Ectodermal cell (in vitro differentiated cells): ENCODE measurements at regions not wholly inside any gene's neighbourhood (a gene's known extent, or its start where the extent isn't known, plus 50 kb on each side); places are given as distances from the start of the nearest gene placed in this dataset.
"Not testable (repeated sequence)": the region's sequence is repeated elsewhere in the genome, so short reads cannot be mapped to it uniquely, and the experiment has no call there.

Experiments
- H3K27ac ChIP-seq: 2 replicates; pipeline ENCODE4 v1.7.0; 2013; ENCODE audit warnings: mild to moderate bottlenecking, low read depth, low read length; ENCODE audit not compliant: insufficient read depth, poor library complexity, severe bottlenecking
- H3K27me3 ChIP-seq: 2 replicates; pipeline ENCODE4 v1.7.0; 2013; ENCODE audit warnings: mild to moderate bottlenecking, low read length; ENCODE audit not compliant: insufficient read depth, control insufficient read depth, poor library complexity, severe bottlenecking
- H3K36me3 ChIP-seq: one replicate; pipeline ENCODE4 v1.7.0; 2013; ENCODE audit warnings: low read length; ENCODE audit not compliant: control insufficient read depth, insufficient read depth
- H3K4me1 ChIP-seq: one replicate; pipeline ENCODE4 v1.7.0; 2013; ENCODE audit warnings: low read length; ENCODE audit not compliant: control insufficient read depth, insufficient read depth
- H3K4me3 ChIP-seq: 2 replicates; pipeline ENCODE4 v1.7.0; 2013; ENCODE audit warnings: low read depth, low read length, control low read depth; ENCODE audit not compliant: insufficient read depth
- H3K9me3 ChIP-seq: 2 replicates; pipeline ENCODE4 v1.7.0; 2013; ENCODE audit warnings: mild to moderate bottlenecking, low read length, moderate library complexity; ENCODE audit not compliant: control insufficient read depth
- WGBS, 2 experiments: methylation state at CpG; one replicate each; pipeline ENCODE4 v1.1.7; 2013; ENCODE audit warnings: missing lambda C conversion rate in 2 of 2; 5-methylcytosine and 5-hydroxymethylcytosine counted together

DNA sequence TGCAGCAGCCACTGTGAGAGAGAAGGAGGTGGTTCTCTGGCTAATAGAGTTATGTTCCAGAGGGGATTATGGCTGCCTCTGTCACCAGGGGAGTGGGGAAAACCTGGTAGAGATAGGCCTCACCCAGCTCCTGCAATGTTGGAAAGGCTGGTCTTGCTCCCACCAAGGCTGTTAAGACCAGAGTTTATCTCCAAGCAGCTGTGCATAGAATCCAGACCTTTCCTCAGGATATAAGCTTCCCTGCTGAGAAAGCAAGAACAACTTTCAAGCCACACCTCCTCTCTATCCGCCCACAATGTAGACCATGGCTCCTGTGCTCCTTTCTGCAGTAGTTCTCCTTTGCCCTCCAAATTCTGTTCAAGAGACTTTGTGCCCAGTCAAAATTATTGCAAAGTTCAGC, 1375.4 kb downstream of the REEP3 start:
- H3K27ac ChIP-seq: no peak overlapping the region
- H3K4me3 ChIP-seq: no peak overlapping the region
- no peaks in the 10 kb centered on the region for H3K4me1 ChIP-seq
- H3K9me3 ChIP-seq: no peaks in the 10 kb centered on the region
- H3K36me3 ChIP-seq: no peaks in the 10 kb centered on the region
- H3K27me3 ChIP-seq: no peaks in the 10 kb centered on the region
- 82 to 96% methylated on average over 1 of the region's 1 CpG for WGBS, 2 experiments

- H3K4me1 ChIP-seq, H3K27ac ChIP-seq, H3K36me3 ChIP-seq, H3K4me3 ChIP-seq, H3K9me3 ChIP-seq, H3K27me3 ChIP-seq: not testable (repeated sequence)
- 86 to 94% methylated on average over 2 of the region's 2 CpGs for WGBS, 2 experiments
Observed at GRCh38 chr10:64906311-64906710, 1385.1 kb downstream of the REEP3 start.

DNA sequence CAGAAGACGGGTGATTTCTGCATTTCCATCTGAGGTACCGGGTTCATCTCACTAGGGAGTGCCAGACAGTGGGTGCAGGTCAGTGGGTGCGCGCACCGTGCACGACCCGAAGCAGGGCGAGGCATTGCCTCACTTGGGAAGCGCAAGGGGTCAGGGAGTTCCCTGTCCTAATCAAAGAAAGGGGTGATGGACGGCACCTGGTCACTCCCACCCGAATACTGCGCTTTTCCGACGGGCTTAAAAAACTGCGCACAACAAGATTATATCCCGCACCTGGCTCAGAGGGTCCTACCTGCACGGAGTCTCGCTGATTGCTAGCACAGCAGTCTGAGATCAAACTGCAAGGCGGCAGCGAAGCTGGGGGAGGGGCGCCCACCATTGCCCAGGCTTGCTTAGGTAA, 1403.1 kb downstream of the REEP3 start:
- H3K9me3 ChIP-seq, H3K4me1 ChIP-seq, H3K27me3 ChIP-seq, H3K4me3 ChIP-seq, H3K36me3 ChIP-seq, H3K27ac ChIP-seq: not testable (repeated sequence)
- 81 to 86% methylated on average over 21 of the region's 21 CpGs for whole genome bisulfite sequencing, 2 experiments

GRCh38 chr10:64952042-64952441, 1430.8 kb downstream of the REEP3 start:
- no peaks in the 10 kb centered on the region for H3K4me1 ChIP-seq
- no peaks in the 10 kb centered on the region for H3K9me3 ChIP-seq
- H3K36me3 ChIP-seq: no peaks in the 10 kb centered on the region
- WGBS, 2 experiments: 97% methylated on average over 2 of the region's 2 CpGs; no CpG with 5 or more reads in 1 of the 2 experiments
- H3K4me3 ChIP-seq: no peak overlapping the region
- H3K27me3 ChIP-seq: no peaks in the 10 kb centered on the region
- no peak overlapping the region for H3K27ac ChIP-seq

DNA sequence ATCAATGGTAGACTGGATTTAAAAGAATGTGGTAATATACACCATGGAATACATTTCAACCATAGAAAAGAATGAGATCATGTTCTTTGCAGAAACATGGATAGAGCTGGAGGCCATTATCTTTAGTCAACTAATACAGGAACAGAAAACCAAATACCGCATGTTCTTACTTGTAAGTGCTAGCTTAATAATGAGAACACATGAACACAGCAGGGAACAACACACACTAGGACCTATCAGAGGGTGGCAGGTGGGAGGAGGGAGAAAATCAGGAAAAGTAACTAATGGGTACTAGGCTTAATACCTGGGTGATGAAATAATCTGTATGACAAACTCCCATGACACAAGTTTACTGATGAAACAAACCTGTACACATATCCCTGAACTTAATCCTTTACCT, 1435.2 kb downstream of the REEP3 start:
- Histone ChIP-seq H3K4me1 (no peaks in the 10 kb centered on the region), H3K27me3 (no peaks in the 10 kb centered on the region), H3K27ac (no peak overlapping the region), H3K4me3 (no peak overlapping the region), H3K9me3 (no peaks in the 10 kb centered on the region), H3K36me3 (no peaks in the 10 kb centered on the region)
- 100% methylated on average over 1 of the region's 1 CpG; no CpG with 5 or more reads in 1 of the 2 experiments for WGBS, 2 experiments

- Histone ChIP-seq H3K27ac (no peak overlapping the region), H3K27me3 (no peaks in the 10 kb centered on the region), H3K4me1 (no peaks in the 10 kb centered on the region), H3K36me3 (no peaks in the 10 kb centered on the region), H3K4me3 (no peak overlapping the region), H3K9me3 (no peaks in the 10 kb centered on the region)
- 95 to 96% methylated on average over 1 of the region's 1 CpG for WGBS, 2 experiments
Observed at GRCh38 chr10:64959116-64959515, 1437.9 kb downstream of the REEP3 start.

DNA sequence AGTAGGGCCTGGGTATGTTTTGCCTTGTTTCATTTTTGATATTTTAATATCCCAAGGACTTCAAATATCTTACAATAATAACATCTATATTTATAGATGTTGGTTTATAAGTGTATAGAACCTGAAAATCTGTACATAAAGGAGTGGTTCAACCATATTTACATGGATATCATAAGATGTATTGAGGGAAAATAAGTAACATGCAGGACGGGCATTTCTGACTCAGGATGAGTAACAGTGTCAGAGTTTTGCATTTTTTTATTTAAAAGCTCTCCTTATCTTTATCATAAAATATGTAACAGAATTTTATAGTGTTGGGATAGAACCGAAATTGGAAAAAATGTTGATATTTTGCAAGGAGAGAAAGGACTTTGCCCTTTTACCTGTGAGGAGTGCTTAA, 1438.7 kb downstream of the REEP3 start:
- no peaks in the 10 kb centered on the region for H3K9me3 ChIP-seq
- H3K27ac ChIP-seq: no peak overlapping the region
- no peaks in the 10 kb centered on the region for H3K36me3 ChIP-seq
- H3K27me3 ChIP-seq: no peaks in the 10 kb centered on the region
- no peak overlapping the region for H3K4me3 ChIP-seq
- H3K4me1 ChIP-seq: no peaks in the 10 kb centered on the region
- 92% methylated on average over 2 of the region's 2 CpGs; no CpG with 5 or more reads in 1 of the 2 experiments for WGBS, 2 experiments

- 77 to 94% methylated on average over 1 to 2 of the region's 2 CpGs for WGBS, 2 experiments
- Histone ChIP-seq H3K4me3 (no peak overlapping the region), H3K36me3 (no peaks in the 10 kb centered on the region), H3K27ac (no peak overlapping the region), H3K27me3 (no peaks in the 10 kb centered on the region), H3K4me1 (no peaks in the 10 kb centered on the region), H3K9me3 (no peaks in the 10 kb centered on the region)
Observed at GRCh38 chr10:64973391-64973790, 1452.2 kb downstream of the REEP3 start.

GRCh38 chr10:64976150-64976549, 1454.9 kb downstream of the REEP3 start:
- Histone ChIP-seq H3K27me3 (no peaks in the 10 kb centered on the region), H3K27ac (no peak overlapping the region), H3K9me3 (no peaks in the 10 kb centered on the region), H3K4me3 (no peak overlapping the region), H3K4me1 (no peaks in the 10 kb centered on the region), H3K36me3 (no peaks in the 10 kb centered on the region)
- WGBS, 2 experiments: 85 to 92% methylated on average over 2 of the region's 2 CpGs

- H3K9me3 ChIP-seq: no peaks in the 10 kb centered on the region
- no peak overlapping the region for H3K4me3 ChIP-seq
Observed at GRCh38 chr10:64977915-64978314, 1456.7 kb downstream of the REEP3 start.

DNA sequence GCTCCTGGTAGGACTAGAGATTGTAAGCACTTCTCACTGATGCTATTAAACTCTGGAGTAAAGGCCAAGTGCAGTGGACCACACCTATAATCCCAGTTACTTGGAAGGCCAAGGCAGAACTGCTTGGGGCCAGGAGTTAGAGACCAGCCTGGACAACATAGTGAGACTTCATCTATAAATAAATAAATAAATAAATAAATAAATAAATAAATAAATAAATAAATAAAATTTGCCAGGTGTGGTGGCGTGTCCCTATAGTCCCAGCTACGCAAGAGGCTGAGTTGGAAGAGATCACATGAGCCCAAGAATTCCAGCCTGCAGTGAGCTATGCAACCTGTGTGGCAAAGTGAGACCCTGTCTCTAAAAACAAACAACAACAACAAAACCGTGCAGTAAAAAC, 1475.7 kb downstream of the REEP3 start:
- Histone ChIP-seq H3K4me3 (no peak overlapping the region), H3K9me3 (no peaks in the 10 kb centered on the region), H3K36me3 (no peaks in the 10 kb centered on the region), H3K4me1 (no peaks in the 10 kb centered on the region), H3K27me3 (no peaks in the 10 kb centered on the region), H3K27ac (no peak overlapping the region)
- WGBS, 2 experiments: 83 to 95% methylated on average over 2 to 3 of the region's 3 CpGs

More at GRCh38 chr10:64977915-64978314, 1456.7 kb downstream of the REEP3 start:
- Histone ChIP-seq H3K36me3 (no peaks in the 10 kb centered on the region), H3K27me3 (no peaks in the 10 kb centered on the region), H3K4me1 (no peaks in the 10 kb centered on the region), H3K27ac (no peak overlapping the region)
